HCEC 1CT (cell line): ENCODE measurements at regions not wholly inside any gene's neighbourhood (a gene's known extent, or its start where the extent isn't known, plus 50 kb on each side); places are given as distances from the start of the nearest gene placed in this dataset.

Source experiments
- DNase-seq: peaks from one replicate; pipeline ENCODE4 v3.0.0-alpha.2; 2017

DNA sequence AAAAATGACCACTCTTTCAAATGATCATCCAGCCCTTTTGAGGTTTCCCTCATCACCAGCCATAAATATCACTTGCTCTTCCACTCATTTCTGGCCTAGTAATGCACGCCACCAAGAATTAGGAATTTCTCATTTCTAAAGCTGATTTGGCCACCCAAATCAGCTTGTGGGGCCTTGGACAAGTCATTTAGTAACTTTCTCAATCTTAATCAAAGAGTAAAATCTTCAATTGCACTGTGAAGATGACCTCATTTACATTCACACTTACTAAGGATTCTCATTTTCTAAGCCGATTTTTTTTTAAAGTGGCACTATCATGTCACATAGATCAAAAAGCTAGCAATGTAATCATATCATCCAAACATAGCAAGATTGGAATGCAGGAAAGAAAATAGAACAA lies 150.0 kb upstream of the HHIP start:
- no peak for DNase-seq

DNA sequence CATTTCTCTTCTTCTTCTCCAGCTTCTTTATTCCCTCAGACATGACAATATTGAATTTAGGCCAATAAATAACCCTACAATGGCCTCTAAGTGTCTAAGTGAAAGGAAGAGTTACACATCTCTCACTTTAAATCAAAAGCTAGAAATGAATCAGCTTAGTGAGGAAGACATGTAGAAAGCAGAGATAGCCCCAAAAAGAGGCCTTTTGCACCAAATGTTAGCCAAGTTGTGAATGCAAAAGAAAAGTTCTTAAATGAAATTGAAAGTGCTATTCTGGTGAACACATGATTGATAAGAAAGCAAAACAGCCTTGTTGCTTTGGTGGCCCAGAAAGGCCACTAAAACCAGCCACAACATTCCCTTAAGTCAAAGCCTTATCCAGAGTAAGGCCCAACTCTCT lies 146.2 kb upstream of the HHIP start:
- DNase-seq: no peak

DNA sequence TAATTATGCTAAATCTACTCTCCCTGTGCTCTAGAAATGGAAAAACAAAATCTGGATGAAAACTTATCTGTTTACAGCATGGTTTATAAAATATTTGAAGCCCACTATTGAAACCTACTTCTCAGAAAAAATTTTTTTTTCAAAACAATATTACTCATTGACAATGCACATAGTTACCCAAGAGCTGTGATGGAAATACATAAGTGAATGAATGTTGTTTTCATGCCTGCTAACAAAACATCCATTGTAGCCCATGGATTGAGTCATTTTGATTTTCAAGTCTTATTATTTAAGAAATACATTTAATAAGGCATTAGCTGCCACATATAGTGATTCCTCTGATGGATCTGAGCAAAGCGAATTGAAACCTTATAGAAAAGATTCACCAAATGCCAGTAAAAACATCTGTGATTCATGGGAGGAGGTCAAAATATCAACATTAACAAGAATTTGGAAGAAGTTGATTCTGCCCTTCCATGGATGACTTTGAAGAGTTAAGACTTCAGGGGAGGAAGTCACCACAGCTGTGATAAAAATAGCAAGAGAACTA lies 144.7 kb upstream of the HHIP start:
- no peak for DNase-seq

DNA sequence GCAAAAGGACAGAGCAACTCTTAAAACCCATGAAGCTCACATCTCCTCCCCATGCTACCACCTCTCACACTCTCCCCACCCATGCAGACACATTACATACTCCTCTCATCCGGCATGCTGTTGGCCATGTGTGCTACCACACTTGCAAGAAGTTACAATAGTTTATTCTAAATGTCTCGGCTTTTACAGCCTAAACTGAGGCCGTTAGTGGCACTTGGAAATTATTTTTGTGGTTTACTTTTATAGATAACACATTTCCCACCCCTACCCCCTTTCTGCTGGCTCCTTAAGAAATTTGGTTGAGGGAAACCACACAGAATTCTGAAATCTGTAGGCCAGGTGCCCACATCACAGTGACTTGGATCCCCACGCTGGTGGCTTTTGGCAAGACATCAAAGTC lies 141.1 kb upstream of the HHIP start:
- no peak for DNase-seq

DNA sequence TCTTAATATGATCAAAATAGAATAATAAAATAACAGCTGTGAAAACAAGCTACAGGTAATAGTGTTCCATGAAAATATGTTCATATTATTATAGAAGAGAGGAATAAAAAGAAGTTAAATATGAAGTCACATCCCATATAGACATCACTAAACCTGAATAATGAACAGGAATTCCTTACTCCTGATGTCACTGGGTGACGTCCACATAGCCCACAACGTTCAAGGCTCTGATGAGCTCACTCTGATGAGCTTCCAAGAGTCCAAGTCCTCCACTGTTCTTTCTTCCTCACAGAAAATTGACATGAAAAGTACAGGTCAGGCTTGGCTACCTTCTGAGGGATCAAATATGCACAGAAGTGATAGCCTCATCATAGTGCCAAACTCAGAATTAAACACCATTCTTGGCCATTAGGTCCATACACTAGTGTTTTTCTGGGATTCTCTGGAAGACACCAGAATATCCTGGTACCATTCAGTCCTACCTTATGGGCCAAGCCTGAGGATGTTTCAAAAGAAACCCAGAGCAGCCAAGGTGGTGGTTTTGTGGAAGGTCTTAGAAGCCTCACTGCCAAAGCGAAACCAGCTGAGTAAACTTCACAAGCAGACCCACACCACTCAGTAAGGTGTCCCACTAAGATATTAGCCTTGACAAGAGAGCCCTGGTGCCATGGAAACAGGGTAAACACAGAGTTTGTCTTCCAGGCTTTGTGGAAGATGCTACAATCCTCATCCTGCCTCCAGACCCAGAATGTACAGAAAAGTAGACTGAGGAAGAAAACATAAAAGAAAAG lies 138.4 kb upstream of the HHIP start:
- DNase-seq: no peak

DNA sequence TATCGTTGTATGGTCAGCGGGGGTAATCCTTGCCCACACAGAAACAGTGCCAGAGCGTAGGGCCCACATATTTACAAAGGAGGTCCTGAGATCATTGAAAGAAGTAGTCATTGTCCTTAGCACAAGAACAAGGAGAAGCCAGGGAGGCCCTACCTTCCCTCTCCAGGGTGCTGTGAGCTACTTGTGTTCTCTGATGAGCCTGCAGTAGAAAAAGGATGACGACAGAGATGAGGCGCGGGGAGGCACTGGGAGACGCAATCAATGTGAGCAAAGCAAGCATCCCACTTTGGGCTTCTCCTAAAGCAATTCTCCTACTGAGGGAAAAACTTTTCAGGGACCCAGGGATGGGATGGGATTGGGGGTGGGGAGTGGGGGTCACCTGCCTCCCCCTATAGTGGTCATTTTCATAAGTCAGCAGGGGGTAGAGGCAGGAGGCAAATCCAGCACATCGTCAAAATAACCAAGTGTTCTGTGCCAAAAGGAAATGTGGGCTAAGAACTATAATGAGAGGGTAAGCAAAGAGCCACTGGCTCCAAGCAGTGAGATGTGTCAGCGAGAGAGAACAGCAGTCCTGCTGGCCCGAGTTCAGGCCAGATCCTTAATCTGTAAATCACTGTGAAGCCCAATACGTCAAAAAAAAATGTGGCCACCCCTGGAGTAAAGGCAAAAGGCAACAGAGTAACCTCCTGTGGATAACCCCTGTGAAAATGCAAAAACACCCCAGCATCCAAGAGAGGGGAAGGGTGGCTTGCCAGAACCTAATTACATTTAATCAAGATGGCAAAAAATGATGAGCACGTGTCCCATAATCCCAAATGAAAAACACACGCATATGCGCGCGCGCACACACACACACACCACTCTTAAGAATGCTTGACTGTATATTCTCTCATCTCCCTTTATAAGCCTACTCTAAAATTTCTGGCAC lies 136.6 kb upstream of the HHIP start:
- no peak for DNase-seq

DNA sequence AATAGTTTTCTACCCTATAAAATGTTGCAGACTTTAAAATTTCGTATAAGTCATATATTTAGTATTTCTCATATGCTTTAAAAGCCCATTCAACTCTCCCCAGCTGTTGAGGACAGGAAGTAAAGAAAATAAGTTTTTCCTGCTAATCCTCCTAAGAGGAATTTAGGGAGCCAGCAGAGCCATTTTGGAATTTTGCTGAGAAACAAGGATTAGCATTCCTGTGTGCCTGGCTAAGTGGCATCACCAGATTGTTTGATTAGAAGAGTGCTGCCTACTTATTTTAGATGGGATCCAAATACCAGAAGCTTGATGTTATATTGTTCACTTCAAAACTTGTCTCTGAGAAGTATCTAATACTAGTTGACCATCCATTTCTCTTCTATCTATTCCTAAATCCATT lies 131.2 kb upstream of the HHIP start:
- DNase-seq: no peak

DNA sequence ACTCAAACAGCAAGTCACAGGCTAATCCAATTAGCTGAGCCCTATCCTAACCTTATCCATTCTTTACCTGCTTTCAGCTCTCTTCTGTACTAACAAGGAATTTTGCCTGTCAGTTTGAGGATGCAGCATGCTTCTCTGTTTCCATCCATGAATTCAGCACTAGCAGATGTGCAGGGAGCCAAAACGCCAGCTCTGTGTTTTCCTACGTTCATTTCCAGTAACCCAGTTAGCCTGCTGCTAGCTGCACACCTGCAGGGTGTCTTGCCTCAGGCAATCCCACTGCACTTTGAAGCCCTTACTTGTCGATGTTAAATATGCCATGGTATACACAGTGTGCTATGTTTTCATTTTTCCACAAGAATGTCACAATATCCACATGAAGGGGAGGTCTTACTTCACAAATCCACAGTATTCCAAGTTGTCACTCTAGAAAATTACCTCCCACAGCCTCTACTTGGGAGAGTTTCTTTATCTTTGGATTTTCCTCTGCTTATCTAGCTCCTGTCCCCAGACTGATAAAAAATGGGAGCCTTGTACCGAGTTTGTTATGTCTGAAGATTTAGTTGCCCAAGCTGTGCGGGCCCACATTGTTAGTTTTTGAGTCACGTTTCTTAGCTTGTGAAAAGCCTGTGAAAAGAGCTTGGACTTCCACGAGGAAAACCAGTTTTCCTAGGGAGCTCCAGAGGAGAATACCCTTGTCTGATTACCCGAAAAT lies 127.6 kb upstream of the HHIP start:
- DNase-seq: no peak

DNA sequence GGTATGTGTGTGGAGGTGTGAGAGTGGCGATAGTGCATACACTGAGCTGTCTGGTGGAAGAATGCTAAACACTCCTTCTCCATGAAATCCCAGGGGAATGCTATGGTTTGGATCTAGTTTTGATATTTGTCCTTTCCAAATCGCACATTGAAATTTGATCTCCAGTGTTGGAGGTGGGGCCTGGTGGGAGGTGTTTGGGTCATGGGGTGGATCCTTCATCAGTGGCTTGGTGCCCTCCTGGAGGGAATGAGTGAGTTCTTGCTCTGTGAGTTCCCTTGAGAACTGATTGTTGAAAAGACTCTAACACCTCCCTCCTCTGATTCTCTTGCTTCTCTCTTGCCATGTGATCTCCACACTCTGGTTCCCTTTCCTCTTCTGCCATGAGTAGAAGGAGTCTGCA lies 114.1 kb upstream of the HHIP start:
- DNase-seq: no peak

DNA sequence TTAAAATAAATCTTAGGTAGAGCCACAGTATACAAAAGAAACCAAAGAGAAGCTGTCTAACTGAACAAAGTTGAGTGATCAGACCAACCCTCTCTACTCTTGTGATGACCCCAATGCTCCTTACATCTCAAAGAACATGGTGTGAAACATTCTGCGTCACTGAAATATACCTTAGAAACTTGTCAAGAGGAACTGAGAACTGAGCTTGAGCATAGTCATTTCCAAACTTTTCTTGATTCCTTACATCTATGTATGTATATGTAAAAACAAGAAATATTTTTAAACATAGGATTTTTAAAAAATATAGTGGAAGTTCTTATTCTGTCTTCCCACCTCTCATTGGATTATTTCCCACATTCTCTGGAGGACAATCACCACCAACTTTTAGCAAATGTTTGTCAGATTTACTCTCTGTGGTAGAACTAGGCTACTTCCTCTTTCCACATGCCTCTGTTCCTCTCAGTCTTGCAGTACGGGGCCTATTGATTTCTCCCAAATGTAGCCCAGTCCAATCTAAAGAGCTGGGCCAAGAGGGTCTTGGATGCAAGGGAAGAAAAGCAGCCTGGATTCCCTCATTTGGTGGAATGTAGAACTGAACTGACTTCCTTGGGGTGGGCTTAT lies 98.2 kb upstream of the HHIP start:
- no peak for DNase-seq

DNA sequence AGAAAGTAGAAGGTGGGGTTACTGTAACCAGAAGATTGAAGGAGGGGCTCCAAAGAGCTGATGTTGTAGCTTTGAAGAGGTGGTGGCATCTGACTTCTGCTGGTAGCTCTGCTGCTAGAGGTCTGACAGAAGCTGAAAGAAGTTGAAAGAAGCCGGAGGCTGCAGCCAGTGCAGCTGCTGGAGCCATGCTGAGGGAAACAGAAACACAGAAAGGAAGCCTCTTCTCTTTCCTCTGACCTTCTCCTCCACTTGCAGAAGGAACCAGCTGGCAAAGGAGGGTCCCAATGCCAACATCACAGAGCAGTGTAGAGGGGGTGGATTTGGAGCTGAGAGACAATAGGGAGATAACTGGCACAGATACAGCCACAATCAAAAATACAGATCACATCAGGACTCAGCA lies 89.3 kb upstream of the HHIP start:
- no peak for DNase-seq

DNA sequence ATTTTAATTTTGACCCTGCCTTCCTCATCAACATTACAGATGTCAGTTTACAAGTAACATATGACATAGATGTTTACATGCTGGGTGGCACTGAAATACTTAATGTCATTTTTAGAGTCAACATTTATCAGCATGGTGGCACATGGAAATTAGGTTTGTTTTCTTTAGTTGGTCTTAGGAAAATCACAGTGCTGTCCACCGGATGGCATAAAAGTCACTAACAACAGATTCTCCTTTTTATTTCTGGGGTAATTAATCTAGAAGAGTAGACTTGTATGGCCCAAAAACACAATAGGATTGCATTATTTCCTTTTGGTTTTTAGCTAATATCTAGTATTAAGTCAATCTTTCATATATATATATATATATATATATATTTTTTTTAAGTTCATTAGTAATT lies 88.6 kb upstream of the HHIP start:
- DNase-seq: no peak

DNA sequence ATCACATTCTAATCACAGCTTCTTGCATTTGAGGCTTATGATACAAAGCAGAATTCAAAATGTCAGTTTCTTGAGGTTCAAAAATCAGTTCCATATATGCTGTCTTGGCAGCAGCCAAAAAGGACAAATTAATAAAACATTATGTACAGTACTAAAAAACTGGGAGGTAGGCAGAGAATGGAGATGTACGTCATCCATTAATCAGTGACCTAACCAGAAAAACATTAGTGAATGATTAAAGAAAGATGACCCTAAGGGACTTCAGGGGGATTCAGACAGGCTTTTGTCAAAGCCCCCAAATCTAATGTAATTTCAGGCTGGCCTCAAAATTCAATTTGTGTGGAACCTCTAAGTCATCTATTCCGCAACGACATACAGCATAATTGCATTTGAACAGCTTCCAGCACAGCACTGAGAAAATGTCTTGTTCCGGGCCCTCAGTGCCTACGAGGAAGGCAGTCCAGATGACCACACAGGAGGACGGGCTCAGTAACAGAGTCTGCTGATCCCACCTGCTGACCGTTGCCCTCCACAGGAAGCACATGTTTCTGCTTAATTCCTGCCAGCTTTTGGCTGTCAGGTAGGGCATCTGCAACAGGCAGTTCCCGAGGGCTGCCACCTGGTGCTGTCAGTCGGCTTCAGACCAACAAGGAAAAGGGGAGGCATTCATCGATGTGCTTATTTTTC lies 83.8 kb upstream of the HHIP start:
- DNase-seq: no peak

DNA sequence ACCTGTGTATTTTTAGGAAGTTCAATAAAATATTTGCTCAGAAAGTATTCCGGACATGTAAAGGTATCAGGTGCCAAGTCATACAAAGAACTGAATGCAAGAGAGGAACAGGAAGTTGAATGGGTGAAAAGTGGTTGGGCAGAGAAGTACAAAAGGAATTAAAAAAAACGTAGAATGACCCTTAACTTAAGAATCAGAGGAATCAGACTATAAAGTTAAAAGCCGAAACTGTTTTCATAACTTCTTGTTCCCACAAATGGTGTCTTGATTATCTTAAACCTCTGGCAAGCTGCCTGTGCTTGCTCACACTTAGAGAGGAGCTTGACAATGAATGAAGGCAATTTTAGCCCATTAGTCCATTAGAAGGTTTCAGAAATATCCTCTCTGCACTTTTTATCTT lies 81.6 kb upstream of the HHIP start:
- DNase-seq: no peak

DNA sequence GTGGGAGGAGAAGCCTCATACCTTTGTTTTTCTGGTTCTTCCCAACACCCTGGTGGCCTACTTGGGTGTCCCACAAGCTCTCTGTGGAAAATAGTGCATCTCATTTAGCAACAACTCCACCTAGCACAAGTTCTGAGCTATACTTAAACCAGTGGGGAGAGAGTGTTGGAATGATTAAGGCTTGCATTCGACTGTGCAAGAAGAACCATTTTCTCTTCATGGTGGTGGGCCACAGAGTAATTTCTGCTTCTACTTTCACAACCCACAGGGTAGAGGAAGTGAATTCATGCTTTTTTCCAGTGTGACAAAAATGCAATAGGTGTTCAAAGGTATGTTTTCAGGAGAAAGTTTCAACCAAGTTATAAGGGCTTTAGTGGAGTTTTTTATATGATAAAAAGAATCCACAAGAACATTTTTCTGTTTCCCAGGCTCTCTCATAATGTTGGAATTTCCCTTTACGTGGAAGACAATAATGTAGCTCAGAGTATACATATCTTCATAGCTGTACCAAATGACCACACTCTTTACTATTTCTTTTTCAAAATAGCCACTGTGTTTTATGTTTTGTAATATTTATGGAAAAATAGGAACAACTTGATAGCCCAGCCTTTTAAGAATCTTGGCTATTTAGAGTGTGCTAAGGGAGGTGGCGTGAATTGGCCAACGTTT lies 80.3 kb upstream of the HHIP start:
- DNase-seq: no peak

DNA sequence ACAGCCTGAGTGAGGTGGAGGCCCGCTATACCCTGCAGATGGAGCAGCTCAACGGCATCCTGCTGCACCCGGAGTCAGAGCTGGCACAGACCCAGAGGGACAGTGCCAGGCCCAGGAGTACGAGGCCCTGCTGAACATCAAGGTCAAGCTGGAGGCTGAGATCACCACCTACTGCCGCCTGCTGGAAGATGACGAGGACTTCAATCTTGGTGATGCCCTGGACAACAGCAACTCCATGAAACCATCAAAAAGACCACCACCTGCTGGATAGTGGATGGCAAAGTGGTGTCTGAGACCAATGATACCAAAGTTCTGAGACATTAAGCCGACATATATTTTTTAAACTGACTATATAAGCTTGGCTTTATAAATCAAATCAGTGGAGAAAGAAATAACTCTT lies 73.3 kb upstream of the HHIP start:
- DNase-seq: no peak

DNA sequence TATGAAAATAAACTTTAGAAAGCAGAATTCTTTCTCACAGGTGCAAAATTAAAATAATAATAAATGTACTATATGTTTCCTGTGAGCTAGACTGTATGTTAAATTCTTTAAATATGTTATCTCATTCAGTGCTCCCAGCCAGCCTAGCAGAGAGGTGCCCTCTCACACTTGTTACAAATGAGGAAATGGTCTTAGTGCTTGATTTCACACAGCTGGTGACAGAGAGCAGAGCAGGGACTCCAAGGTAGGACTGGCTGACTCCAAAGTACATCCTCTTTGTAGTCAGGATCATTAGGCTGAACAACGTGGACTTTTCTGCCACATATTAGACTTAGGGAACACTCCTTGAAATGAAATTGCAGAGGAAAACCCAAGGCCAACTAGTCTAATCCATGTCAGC lies 72.0 kb upstream of the HHIP start:
- DNase-seq: no peak

DNA sequence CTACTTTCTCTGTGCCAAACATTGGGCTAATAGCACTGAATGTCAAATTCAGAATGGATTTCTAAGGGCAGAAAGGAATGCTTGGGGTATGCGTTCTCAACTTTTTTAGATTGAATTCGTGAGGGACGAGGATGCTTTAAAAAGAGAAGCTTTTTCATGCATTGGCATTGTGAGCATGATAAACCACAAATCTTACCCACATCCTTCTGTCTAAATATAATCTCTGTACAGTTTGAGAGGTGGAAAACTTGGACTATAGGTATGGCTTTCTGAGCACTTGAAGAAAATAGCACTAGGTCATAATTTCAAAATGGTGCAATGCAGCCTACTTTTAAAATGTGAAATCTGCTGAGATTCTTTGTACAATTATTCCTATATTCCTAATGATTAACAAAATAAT lies 71.4 kb upstream of the HHIP start:
- no peak for DNase-seq

DNA sequence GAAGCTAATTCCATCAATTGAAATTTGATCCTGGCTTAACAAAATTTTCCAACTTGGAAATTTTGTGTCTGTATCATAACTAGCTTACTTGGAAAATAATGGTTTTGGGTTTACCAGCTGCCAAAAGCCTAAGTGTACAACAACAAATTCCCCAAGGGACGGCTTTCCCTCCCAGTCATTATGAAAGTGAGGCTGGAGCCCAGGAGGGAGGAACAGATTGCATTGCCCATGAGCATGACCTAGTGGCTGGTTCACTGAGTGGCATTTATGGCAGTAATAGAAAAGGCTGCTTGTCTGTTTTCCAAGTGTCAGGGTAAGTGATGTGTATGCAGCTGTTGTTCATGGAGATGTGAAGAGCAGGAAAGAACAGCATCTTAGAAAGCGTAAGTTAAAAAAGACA lies 70.8 kb upstream of the HHIP start:
- DNase-seq: no peak

DNA sequence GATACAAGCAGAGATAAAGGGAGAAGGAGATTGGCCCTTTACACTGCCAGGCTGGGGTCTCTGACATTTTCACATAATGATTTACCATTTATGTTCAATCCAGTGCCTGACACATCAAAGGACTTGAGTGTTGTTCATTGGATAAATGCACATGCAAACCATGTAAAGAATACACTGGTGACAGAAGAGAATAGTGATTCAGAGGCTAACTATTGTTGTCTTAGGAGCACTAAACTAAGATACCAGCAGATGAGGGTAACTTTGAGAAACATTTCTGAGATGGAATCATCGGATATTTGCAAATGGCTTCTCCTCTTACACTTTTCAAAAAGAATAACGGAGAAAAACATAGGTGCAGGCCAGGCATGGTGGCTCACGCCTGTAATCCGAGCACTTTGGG lies 67.3 kb upstream of the HHIP start:
- DNase-seq: no peak

DNA sequence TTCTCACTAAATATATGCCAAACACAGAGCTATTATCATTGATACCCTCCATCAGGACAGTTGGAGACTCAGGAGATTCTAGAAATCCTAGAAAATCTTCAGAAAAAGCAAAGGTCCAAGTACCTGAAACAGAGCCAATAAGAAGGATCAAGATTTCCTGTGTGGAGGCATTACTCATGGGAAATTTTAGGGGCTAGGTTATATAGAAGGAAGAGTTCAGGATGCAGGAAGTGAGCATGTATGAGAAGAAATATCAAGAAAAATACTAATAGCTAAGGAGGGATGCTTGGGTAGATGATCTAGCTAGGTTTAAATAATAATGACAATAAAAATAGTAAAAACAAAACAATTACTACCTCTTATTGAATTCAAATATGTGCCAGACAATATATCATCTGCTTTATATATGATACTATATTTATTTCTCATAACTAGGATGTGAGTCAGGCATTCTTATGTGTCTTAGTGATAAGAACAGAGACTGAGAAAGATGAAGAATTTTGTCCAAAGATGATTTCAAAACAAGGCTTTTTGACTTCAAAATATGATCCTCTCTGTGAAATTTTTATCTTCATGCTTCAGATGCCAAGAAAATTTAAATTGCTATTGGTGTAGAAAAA lies 66.4 kb upstream of the HHIP start:
- DNase-seq: peak; percentile 52
